ENCODE measurements at regions not wholly inside any gene's neighbourhood (a gene's known extent, or its start where the extent isn't known, plus 50 kb on each side); places are given as distances from the start of the nearest gene placed in this dataset.
A peak's percentile ranks its signal among the peaks of the same experiment; 100 is the strongest.
"Not testable (repeated sequence)": the region's sequence is repeated elsewhere in the genome, so short reads cannot be mapped to it uniquely, and the experiment has no call there.

DNA sequence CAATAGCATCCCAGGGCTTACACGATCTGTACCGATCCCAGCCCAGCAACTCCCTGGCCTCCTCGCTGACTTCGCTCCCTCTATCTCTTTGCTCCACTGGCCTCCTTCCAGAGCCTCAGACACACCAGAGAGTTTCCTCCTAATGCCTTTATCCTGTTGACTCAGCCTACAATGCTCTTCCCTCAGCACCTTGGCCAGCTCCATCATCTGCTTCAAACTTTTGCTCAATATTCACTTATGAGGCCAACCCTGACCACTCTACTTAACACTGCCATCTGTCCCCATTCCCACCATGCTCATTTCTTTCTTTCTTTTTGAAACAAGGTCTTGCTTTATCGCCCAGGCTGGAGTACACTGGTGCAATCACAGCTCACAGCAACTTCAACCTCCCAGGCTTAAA is 180.9 kb downstream of the CEP170 start:
- not testable (repeated sequence) for DNase-seq; H3K4me3 ChIP-seq; H3K36me3 ChIP-seq; H3K9me3 ChIP-seq (replicated peaks); H3K4me1 ChIP-seq; H3K27me3 ChIP-seq; H3K27ac ChIP-seq

DNA sequence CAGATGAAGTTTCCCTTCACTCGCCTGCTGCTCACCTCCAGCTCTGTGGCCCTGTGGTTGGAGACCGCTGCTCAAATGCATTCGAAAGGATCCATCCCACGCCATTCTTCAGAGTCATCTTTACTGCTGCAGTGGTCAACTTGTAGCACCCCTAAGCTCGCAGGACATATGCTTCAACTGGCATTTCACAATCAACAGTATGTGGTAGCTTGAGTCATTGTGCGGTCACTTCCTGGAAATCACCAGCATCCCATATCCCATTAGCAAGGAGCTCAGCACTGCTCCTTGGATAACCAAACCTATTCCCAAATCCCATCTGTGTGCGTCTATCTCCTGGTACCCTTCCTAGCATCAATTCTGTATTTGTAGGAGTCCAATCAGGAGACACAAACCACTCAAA is 188.0 kb downstream of the CEP170 start:
- H3K27me3 ChIP-seq; H3K27ac ChIP-seq; DNase-seq; H3K4me3 ChIP-seq; H3K4me1 ChIP-seq; H3K36me3 ChIP-seq; H3K9me3 ChIP-seq (replicated peaks): not testable (repeated sequence)

GRCh38 chr1:243061965-243062364 is 193.1 kb downstream of the CEP170 start:
- H3K4me3 ChIP-seq; H3K9me3 ChIP-seq (replicated peaks); H3K27me3 ChIP-seq; H3K36me3 ChIP-seq; H3K4me1 ChIP-seq; DNase-seq; H3K27ac ChIP-seq: not testable (repeated sequence)

DNA sequence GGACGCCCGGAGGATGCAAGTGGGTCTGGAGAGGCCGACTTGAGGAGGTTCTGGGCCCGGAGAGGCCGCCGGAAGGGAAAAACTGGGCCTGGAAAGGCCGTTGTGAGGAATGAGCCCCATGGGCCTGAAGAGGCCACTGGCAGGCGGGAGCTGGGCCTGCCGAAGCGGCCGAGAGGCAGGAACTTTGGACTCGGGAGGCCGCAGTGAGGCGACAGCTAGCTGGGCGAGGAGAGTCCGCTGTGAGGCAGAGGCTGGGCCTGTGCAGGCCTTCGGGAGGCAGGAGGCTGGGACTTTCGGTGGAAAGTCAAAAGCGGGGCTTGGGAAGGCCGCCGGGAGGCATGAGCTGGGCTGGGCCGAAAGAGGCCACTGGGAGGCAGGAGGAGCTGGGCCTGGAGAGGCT is 199.6 kb downstream of the CEP170 start:
- not testable (repeated sequence) for H3K4me3 ChIP-seq; H3K4me1 ChIP-seq; H3K27me3 ChIP-seq; DNase-seq; H3K9me3 ChIP-seq (replicated peaks); H3K36me3 ChIP-seq; H3K27ac ChIP-seq

DNA sequence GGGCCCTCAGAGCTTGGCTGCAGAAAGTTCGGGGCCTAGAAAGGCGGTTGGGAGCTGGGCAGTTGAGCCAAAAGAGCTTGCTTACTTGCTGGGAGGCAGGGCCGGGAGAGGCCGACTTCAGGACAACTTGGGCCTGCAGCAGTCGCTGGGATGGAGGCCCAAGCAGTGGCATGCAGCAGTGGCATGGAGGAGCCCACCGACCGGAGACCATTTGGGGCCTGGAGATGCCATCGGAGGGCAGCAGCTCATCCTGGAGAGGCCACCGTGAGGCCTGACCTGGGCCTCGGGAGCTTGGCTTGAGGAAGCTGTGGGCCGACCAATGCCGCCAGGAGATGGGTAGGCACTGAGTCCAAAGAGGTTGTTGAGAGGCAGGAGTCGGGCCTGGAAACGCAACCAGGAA is 200.0 kb downstream of the CEP170 start:
- not testable (repeated sequence) for DNase-seq

GRCh38 chr1:243054681-243055080 is 200.4 kb downstream of the CEP170 start:
- H3K36me3 ChIP-seq; H3K4me3 ChIP-seq; H3K9me3 ChIP-seq (replicated peaks); H3K27me3 ChIP-seq; H3K27ac ChIP-seq; DNase-seq; H3K4me1 ChIP-seq: not testable (repeated sequence)

More for the DNA sequence above, 200.0 kb downstream of the CEP170 start:
- H3K36me3 ChIP-seq; H3K9me3 ChIP-seq (replicated peaks); H3K4me1 ChIP-seq; H3K27ac ChIP-seq; H3K27me3 ChIP-seq; H3K4me3 ChIP-seq: not testable (repeated sequence)

GRCh38 chr1:243053048-243053447 is 202.0 kb downstream of the CEP170 start:
- not testable (repeated sequence) for H3K9me3 ChIP-seq (replicated peaks); H3K4me1 ChIP-seq; H3K36me3 ChIP-seq; DNase-seq; H3K4me3 ChIP-seq; H3K27me3 ChIP-seq; H3K27ac ChIP-seq

GRCh38 chr1:243050613-243051012 is 204.5 kb downstream of the CEP170 start:
- H3K36me3 ChIP-seq; H3K27ac ChIP-seq; H3K9me3 ChIP-seq (replicated peaks); H3K4me3 ChIP-seq; H3K27me3 ChIP-seq; H3K4me1 ChIP-seq; DNase-seq: not testable (repeated sequence)

DNA sequence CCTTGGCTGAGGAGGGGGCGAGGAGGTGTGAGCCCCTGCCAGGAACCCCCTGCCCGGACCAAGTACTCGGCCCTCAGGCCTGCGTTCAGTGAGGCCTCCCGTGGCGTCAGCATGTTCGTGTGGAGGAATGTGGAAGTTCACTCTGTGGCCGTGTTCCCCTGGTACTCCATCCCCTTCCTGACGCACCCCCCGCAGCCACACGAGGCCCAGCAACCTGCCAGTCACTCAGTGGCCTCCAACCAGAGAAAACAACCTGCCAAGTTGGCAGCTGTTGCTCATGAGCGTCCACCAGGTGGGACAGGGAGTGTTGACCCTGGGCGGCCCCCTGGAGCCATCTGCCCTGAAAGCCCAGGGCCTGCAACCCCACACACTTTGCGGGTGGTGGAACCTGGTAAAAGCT is 205.4 kb downstream of the CEP170 start:
- not testable (repeated sequence) for DNase-seq; H3K36me3 ChIP-seq; H3K4me1 ChIP-seq; H3K27ac ChIP-seq; H3K9me3 ChIP-seq (replicated peaks); H3K27me3 ChIP-seq; H3K4me3 ChIP-seq

DNA sequence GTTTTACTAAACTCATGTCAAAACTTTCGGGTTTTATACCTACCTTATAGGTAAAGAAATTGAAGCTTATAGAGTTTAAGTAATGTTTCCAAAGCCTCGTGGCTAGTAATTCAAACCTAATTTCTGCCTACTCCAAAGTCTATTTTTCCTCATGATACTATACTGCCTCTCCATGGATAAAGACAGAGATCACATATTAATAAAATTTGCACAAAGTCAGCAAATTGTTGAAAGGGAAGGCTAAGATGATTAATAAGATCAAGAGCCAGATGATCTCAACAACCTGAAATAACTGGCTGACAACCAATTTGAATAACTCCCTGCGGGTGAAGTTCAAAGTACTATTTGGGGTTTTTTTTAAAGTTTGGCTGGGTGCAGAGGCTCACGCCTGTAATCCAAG is 233.7 kb downstream of the CEP170 start:
- DNase-seq; H3K27me3 ChIP-seq; H3K9me3 ChIP-seq (replicated peaks); H3K36me3 ChIP-seq; H3K4me1 ChIP-seq; H3K27ac ChIP-seq; H3K4me3 ChIP-seq: not testable (repeated sequence)

- H3K4me1 ChIP-seq; H3K9me3 ChIP-seq (replicated peaks); H3K27ac ChIP-seq; H3K4me3 ChIP-seq; H3K36me3 ChIP-seq; H3K27me3 ChIP-seq: not testable (repeated sequence)
- DNase-seq: peak in 1 of 2 experiments; percentile 64
These were observed 235.9 kb downstream of the CEP170 start for GRCh38 chr1:243019030-243019635.

DNA sequence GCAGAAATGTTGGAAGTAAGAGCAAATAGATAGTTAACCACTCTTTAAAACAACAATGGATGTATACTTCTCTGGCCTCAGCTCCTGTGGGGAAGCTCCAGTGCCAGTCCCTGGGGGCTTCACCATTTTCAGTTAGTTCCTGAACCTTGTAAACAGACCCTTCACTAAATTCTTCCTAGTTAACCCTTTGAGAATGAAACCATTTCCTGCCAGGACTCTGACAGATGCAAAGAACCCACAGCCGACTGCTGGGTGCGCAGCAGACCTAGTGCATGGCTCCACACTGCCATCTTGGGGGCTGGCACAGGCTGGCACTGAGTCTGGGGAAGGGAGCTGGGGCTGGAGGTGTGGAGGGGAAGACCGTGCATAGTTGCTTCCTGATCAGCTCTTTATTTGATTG is 244.4 kb downstream of the CEP170 start:
- H3K4me3 ChIP-seq; H3K27ac ChIP-seq; H3K27me3 ChIP-seq; H3K4me1 ChIP-seq; H3K36me3 ChIP-seq; H3K9me3 ChIP-seq (replicated peaks): not testable (repeated sequence)
- peak in 1 of 2 experiments; percentile 2 for DNase-seq

DNA sequence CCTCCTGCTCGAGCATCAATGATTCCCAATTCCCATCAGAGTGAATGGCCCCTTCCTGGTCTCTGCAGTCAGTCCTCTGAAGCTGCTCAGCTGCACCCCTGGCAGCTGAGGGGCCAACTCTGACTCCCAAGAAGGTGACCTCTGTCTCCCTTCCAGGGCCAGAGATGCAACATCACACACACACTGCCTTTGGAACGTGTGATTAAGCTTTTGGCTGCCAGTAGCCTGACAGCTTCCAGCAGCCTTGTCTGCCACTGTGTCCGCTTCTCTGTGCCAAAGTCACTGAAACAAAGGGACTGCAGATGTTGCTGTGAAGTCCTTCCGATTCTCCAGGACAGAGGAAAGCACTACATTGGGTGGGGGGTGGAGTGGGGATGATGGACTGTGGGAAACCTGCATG is 254.1 kb downstream of the CEP170 start:
- not testable (repeated sequence) for H3K9me3 ChIP-seq (replicated peaks); H3K36me3 ChIP-seq; H3K27ac ChIP-seq; DNase-seq; H3K4me3 ChIP-seq; H3K27me3 ChIP-seq; H3K4me1 ChIP-seq

- not testable (repeated sequence) for H3K9me3 ChIP-seq (replicated peaks); DNase-seq; H3K27ac ChIP-seq; H3K4me3 ChIP-seq; H3K4me1 ChIP-seq; H3K36me3 ChIP-seq; H3K27me3 ChIP-seq
These were observed 262.3 kb downstream of the CEP170 start for GRCh38 chr1:242992776-242993175.

GRCh38 chr1:242985096-242985495 is 270.0 kb downstream of the CEP170 start:
- not testable (repeated sequence) for H3K4me3 ChIP-seq; H3K9me3 ChIP-seq (replicated peaks); H3K4me1 ChIP-seq; H3K36me3 ChIP-seq; H3K27me3 ChIP-seq; DNase-seq; H3K27ac ChIP-seq

DNA sequence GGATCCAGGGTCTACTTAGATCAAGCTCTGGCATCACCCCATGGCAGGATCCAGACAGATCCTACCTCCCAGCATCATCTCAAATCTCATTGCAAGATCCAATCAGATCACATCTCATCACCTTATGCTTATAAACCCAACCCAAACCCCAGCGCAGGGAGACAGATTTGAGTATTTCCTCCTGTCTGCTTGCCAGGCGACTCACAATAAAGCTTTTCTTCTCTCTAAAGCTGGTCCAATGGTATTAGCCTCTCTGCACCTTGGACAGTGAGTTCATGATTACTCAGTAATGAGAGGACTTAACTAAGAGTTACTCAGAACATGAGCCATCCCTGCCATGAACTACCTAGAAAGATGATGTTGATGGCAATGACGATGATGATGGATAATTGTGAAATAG is 281.7 kb downstream of the CEP170 start:
- H3K36me3 ChIP-seq; H3K9me3 ChIP-seq (replicated peaks); H3K4me3 ChIP-seq; H3K27me3 ChIP-seq; H3K27ac ChIP-seq; H3K4me1 ChIP-seq; DNase-seq: not testable (repeated sequence)

GRCh38 chr1:242966892-242967291 is 288.2 kb downstream of the CEP170 start:
- Histone ChIP-seq H3K4me1 (no peaks in the 10 kb centered on the region), H3K4me3 (no peak overlapping the region), H3K36me3 (no peaks in the 10 kb centered on the region), H3K9me3 (replicated peaks) (no peaks in the 10 kb centered on the region), H3K27me3 (no peaks in the 10 kb centered on the region), H3K27ac (no peak overlapping the region)
- no peak for DNase-seq
